Mucosa of stomach (tissue), 1 donor: ENCODE measurements at regions not wholly inside any gene's neighbourhood (a gene's known extent, or its start where the extent isn't known, plus 50 kb on each side); places are given as distances from the start of the nearest gene placed in this dataset.

Experiments used
- H3K27me3 ChIP-seq: one replicate; pipeline ENCODE4 v1.7.0; 2013; ENCODE audit warnings: mild to moderate bottlenecking, low read length; ENCODE audit not compliant: control insufficient read depth, insufficient read depth
- H3K36me3 ChIP-seq: one replicate; pipeline ENCODE4 v1.7.0; 2013; ENCODE audit warnings: low read length; ENCODE audit not compliant: control insufficient read depth, insufficient read depth
- H3K4me1 ChIP-seq: one replicate; pipeline ENCODE4 v1.7.0; 2013; ENCODE audit warnings: mild to moderate bottlenecking, low read length; ENCODE audit not compliant: control insufficient read depth, insufficient read depth
- H3K4me3 ChIP-seq: one replicate; pipeline ENCODE4 v1.7.0; 2013; ENCODE audit warnings: low read length
- H3K9ac ChIP-seq: one replicate; pipeline ENCODE4 v1.7.0; 2013; ENCODE audit warnings: mild to moderate bottlenecking, low read length, moderate library complexity
- H3K9me3 ChIP-seq: one replicate; pipeline ENCODE4 v1.7.0; 2013; ENCODE audit warnings: mild to moderate bottlenecking, low read length, moderate library complexity; ENCODE audit not compliant: control insufficient read depth
- donor health status: Pancreatic carcinoma.

DNA sequence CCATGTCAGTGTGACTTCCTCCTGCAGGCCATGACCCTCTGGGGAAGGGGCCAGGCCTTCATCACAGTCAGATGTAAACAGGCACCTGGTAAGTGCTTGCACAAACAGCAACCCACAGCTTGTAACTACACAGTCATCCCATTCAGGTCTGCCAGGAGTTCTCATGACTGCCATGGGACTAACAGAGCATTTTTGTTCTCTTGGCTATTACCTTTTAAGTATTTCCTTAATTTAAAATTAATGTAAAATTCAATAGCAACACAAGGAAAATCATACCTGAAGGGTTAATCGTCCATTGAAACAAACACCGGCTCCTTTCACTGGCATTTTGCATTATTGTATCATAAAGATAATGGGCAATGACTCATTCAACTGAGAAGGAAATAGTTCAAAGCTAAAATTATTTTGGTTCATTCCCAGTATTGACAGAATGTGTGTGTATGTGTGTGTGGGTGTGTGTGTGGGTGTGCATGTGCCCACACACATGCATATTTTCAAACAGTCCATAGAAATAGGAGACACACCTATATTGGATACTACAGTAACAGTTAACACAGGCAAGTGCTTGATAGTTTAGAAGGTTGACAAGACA is 307.9 kb downstream of the WDR11 start:
- Histone ChIP-seq H3K9me3 (no peaks in the 10 kb centered on the region), H3K36me3 (no peaks in the 10 kb centered on the region), H3K4me1 (peaks cover 37% of the 10 kb centered on the region), H3K27me3 (no peaks in the 10 kb centered on the region), H3K4me3 (no peak overlapping the region), H3K9ac (no peak overlapping the region)

- no peak overlapping the region for H3K4me3 ChIP-seq
- H3K9ac ChIP-seq: no peak overlapping the region
- peaks cover 31% of the 10 kb centered on the region for H3K4me1 ChIP-seq
- H3K9me3 ChIP-seq: no peaks in the 10 kb centered on the region
- no peaks in the 10 kb centered on the region for H3K27me3 ChIP-seq
- no peaks in the 10 kb centered on the region for H3K36me3 ChIP-seq
Observed at GRCh38 chr10:121159670-121160069, 308.5 kb downstream of the WDR11 start.

DNA sequence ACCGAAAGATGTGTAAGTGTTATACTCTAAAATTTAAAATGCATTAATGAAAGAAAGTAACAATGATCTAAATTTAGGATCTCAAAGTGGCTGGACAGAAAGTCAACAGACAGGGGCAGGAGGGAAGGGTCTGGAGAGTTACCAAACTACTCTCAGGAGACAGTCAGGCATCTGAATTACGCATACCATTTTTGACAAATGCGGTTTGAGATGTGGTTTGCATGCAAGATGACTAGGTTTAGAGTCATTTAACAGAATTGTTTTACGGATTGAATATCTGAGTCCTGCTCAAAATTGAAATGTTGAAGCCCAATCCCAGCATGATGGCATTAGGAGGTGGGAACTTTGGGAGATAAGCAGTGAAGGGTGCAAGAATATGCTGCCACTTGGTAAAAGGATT is 314.1 kb downstream of the WDR11 start:
- no peaks in the 10 kb centered on the region for H3K9me3 ChIP-seq
- no peaks in the 10 kb centered on the region for H3K36me3 ChIP-seq
- H3K9ac ChIP-seq: no peak overlapping the region
- H3K4me3 ChIP-seq: no peak overlapping the region
- H3K4me1 ChIP-seq: peaks cover 7% of the 10 kb centered on the region
- H3K27me3 ChIP-seq: no peaks in the 10 kb centered on the region

DNA sequence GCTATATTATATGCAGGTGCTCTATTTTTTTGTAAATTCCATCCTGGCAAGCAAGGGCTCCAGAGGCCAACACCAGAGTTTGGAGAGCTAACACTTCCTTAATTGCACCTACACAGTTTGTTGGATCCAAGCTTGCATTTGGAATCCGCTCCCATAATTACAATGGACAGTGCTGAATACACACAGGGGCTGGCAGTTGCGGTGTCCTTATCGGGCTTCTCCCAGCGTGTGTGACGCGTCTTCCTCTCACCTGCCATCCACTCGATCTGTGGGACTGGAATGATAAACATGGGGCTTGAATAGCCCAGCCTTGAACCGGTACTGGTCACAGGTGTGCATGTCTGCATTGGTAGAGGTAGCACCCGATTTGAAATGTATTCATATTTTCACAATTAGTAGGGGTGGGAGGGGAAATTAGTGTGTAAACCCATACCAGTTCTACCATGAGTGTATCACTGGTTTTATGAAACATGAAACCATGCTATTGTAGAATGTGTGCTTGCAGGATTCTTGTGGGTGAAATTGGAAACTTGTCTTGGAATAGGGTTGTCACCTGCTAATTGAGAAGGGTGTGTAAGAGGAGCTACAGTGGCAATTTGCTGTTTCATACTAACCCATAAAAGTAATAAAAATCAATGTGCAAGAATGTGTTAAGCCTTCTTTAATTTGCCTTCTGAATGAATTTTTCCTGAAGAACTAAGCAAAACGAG is 316.5 kb downstream of the WDR11 start:
- Histone ChIP-seq H3K9ac (no peak overlapping the region), H3K27me3 (no peaks in the 10 kb centered on the region), H3K36me3 (no peaks in the 10 kb centered on the region), H3K4me3 (no peak overlapping the region), H3K4me1 (peaks cover 7% of the 10 kb centered on the region), H3K9me3 (no peaks in the 10 kb centered on the region)

DNA sequence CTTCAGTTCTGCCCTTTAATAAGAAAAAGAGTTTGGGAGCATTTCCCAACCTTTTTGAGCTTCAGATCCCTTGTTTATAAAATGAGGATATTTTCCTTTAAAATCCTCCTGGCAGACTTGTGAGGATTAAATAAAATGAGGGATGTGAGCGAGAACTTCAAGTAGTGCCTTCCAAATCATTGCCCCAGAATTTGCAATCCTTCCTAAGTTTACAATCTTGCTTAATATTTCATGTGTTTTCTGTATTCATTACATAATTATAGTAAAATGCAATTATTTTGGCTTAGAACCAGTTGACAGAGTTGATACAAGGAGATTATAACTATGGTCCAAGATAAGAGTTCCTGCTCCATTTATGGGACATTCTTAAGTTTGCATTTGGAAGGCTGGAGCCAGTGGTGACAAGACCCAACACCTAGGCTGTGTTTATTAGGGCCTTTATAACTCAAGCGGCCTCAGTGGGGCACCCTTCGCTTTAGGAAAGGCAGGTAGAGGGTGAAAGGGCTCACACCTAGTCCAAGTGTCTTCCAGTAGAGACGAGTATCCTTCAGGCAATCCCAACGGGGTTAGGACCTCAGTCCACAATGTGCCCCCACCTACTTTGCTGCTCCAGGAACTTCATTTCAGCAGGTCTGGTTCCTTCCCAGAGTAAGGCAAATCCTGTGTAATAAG is 317.5 kb downstream of the WDR11 start:
- no peaks in the 10 kb centered on the region for H3K27me3 ChIP-seq
- H3K4me3 ChIP-seq: no peak overlapping the region
- H3K36me3 ChIP-seq: no peaks in the 10 kb centered on the region
- peaks cover 7% of the 10 kb centered on the region for H3K4me1 ChIP-seq
- H3K9ac ChIP-seq: no peak overlapping the region
- H3K9me3 ChIP-seq: no peaks in the 10 kb centered on the region

GRCh38 chr10:121169406-121169805 is 318.2 kb downstream of the WDR11 start:
- H3K4me1 ChIP-seq: peaks cover 7% of the 10 kb centered on the region
- H3K9me3 ChIP-seq: no peaks in the 10 kb centered on the region
- H3K4me3 ChIP-seq: no peak overlapping the region
- no peak overlapping the region for H3K9ac ChIP-seq
- no peaks in the 10 kb centered on the region for H3K27me3 ChIP-seq
- H3K36me3 ChIP-seq: no peaks in the 10 kb centered on the region

GRCh38 chr10:121171825-121172787 is 320.9 kb downstream of the WDR11 start:
- H3K4me3 ChIP-seq: no peak overlapping the region
- H3K9ac ChIP-seq: no peak overlapping the region
- H3K27me3 ChIP-seq: no peaks in the 10 kb centered on the region
- no peaks in the 10 kb centered on the region for H3K9me3 ChIP-seq
- H3K4me1 ChIP-seq: peaks cover 7% of the 10 kb centered on the region
- no peaks in the 10 kb centered on the region for H3K36me3 ChIP-seq

DNA sequence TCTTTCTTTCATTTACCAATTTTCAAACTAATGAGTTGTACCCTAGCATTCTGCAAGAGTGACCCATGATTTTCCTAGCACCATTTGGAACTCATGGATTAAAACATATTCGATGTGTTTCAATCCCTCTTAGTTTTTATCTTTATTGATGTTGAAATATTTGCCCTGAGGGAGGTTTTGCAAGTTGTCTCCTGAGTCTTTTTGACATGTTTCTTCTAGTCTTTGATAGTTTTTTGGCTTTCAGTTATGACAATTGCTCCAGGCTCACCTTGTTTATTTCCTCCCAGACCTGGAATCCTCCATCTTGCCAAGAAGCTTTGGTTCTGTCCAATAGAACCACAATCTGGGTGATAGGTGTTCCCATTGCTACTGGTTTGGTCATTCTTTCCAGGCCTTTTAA is 327.8 kb downstream of the WDR11 start:
- Histone ChIP-seq H3K9me3 (no peaks in the 10 kb centered on the region), H3K36me3 (no peaks in the 10 kb centered on the region), H3K4me3 (no peak overlapping the region), H3K4me1 (no peaks in the 10 kb centered on the region), H3K9ac (no peak overlapping the region), H3K27me3 (no peaks in the 10 kb centered on the region)

GRCh38 chr10:121182219-121182618 is 331.1 kb downstream of the WDR11 start:
- Histone ChIP-seq H3K9ac (no peak overlapping the region), H3K9me3 (no peaks in the 10 kb centered on the region), H3K4me1 (peaks cover under 1% of the 10 kb centered on the region), H3K27me3 (no peaks in the 10 kb centered on the region), H3K4me3 (no peak overlapping the region), H3K36me3 (no peaks in the 10 kb centered on the region)

DNA sequence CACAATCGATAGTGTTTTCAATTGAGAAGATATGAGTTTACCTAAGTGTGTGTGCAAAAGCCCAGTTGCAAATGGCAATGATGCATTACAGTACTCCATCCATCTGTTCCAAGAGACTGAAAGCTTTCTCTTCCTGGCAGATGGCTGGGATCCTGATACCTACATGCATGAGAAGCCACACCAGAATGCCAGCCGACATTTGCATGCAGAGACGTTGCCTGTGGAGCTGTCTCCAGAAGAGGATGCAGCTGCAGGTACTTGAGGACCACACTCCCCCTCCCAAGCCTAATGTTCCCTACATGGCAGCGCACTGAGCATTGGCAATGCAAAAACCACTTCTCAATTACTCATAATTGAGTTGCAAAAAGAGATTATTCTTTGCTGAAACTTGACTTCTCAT is 332.1 kb downstream of the WDR11 start:
- peaks cover 11% of the 10 kb centered on the region for H3K4me1 ChIP-seq
- no peaks in the 10 kb centered on the region for H3K36me3 ChIP-seq
- H3K9me3 ChIP-seq: no peaks in the 10 kb centered on the region
- no peak overlapping the region for H3K4me3 ChIP-seq
- H3K27me3 ChIP-seq: no peaks in the 10 kb centered on the region
- H3K9ac ChIP-seq: no peak overlapping the region

- H3K9me3 ChIP-seq: no peaks in the 10 kb centered on the region
- peaks cover 11% of the 10 kb centered on the region for H3K4me1 ChIP-seq
Observed at GRCh38 chr10:121183707-121184106, 332.5 kb downstream of the WDR11 start.

More at GRCh38 chr10:121183707-121184106, 332.5 kb downstream of the WDR11 start:
- Histone ChIP-seq H3K9ac (no peak overlapping the region), H3K4me3 (no peak overlapping the region), H3K27me3 (no peaks in the 10 kb centered on the region), H3K36me3 (no peaks in the 10 kb centered on the region)
